ENCODE measurements at regions not wholly inside any gene's neighbourhood (a gene's known extent, or its start where the extent isn't known, plus 50 kb on each side); places are given as distances from the start of the nearest gene placed in this dataset.
"Not testable (repeated sequence)": the region's sequence is repeated elsewhere in the genome, so short reads cannot be mapped to it uniquely, and the experiment has no call there.

DNA sequence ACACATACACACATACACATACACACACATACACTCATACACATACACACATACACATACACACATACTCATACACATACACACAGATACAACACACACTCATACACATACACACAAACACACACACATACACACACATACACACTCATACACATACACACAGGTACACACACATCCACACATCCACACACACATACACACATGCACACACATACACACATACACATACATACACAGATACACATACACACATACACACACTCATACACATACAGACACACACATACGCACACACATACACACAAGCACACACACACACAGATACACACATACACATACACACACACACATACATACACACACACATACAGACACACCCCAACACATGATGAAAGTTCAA is 729.1 kb upstream of the SOX11 start:
- no peak for DNase-seq

- no peak for DNase-seq
Observed at GRCh38 chr2:4964001-4964540, 728.1 kb upstream of the SOX11 start.

DNA sequence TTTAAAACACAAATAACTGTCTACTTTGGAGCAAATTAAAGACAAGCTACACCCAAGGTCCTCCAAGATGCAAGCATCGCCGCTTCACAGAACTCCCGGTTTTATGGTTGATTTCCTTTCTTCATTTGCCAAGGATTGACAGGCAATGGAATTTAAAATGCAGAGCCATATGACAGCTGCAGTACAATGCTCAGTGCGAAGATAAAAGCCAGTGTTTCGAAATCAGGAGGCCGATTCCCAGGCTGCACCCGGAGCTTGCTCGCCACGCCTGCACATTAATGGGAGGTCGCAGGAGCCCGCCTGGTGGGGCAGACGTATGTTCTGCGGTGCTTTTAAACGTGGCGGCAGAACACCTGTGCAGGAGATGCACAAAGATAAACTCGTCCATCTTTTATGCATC is 727.6 kb upstream of the SOX11 start:
- no peak for DNase-seq

- DNase-seq = no peak
Observed at GRCh38 chr2:4965556-4966320, 726.4 kb upstream of the SOX11 start.

DNA sequence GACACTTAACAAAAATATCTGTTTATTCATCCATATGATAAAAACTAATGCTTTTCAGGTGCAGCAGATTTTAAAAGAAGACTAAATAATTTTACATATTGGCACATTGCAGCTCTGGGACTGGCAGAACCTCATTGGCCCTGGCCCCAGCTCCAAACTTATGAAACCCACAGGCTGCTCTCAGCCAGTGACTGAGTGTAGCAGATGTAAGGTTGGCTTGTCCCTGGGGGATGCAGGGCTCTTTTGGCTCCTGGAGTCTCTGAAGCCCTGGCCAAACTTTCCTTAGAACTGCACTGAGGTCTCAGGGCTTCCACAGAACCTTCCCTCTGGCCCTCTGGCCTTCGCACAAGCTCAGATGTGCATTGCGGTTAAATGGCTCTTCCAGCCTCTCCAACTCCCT is 725.0 kb upstream of the SOX11 start:
- DNase-seq = no peak

DNA sequence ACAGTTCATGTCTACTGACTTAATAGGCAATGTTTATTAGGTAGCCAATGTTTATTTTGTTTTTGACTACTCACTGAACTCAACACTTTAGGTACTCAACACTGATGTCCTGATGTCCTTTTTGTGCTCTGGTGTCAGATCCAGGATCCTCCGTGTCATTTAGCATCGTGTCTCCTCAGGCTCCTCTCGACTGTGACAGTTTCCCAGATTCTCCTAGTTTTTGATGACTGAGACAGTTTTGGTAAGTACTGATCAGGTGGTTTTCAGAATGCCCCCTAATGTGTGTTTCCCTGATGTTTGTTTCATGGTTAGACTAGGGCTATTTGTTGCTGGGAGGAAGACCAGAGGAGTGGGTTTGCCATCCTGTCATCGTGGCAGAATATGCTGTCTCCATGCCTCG is 719.7 kb upstream of the SOX11 start:
- no peak for DNase-seq

DNA sequence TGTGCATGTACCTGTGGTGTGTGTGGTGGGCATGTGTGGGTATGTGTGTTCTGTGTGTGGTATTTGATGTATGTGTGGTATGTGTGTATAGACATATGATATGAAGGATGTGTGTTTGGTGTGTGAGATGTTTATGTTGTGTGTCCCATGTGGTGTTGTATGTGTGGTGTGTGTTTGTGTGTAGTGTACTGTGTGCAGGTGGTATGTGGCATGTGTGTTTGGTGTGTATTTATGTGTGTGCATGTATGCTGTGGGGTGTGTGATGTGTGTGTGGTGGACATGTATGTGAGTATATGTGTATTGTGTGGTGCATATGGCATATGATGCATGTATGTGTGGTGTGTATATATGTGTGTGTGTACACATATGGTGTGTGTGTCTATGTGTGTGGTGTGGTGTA is 718.8 kb upstream of the SOX11 start:
- no peak for DNase-seq

DNA sequence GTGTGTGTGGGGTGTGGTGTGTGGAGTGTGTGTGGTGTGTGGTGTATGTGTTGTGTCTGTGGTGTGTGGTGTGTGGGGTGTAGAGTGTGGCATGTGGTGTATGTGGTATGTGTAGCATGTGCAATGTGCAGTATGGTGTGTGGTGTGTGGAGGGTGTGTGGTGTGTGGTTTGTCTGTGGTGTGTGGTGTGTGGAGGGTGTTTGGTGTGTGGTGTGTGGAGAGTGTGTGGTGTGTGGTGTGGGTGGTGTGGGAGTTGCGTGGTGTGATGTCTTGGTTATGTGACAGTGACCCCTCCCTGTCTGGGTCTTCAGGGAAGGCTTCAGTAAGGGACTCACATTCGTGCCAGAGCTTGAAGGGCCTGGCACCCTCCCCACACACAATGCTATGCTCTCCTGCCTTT is 718.2 kb upstream of the SOX11 start:
- no peak for DNase-seq

DNA sequence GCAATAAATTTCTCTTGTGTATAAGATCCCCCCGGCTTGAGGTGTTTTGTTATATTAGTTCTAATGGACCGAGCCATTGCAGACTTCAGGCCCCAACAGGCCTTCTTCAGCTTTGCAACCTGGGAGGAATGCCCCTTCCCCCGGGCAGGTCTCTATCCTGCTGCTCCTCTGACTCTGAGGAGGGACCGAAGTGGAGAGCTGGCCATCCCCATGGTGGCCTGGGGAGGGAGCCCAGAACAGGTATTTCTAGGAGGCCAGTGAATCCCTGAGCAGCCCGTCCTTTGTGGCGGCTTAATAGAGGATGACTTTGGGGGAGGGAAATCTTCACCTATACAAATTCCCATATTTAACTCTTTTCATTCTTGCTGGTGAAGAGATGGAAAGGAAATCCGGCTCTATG is 715.8 kb upstream of the SOX11 start:
- DNase-seq = no peak

GRCh38 chr2:4979111-4979510 is 713.1 kb upstream of the SOX11 start:
- no peak for DNase-seq

DNA sequence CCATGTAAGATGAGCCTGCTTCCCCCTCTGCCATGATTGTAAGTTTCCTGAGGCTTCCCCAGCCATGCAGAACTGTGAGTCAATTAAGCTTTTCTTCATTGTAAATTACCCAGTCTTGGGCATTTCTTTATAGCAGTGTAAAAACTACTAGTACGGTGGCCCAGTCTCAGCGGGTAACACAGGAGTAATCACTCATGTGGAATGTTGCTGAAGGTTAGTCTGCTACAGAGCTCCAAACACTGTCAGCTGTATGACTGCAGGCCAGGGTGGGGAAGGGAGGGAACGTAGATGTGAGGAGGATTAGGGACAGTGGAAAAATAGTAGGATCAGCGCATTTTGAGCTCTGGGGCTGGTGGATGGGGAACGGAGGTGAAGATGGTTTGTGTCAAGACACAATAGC is 711.2 kb upstream of the SOX11 start:
- no peak for DNase-seq

GRCh38 chr2:4981802-4982409 is 710.3 kb upstream of the SOX11 start:
- DNase-seq = no peak

GRCh38 chr2:4988444-4988843 is 703.7 kb upstream of the SOX11 start:
- not testable (repeated sequence) for DNase-seq

- DNase-seq = no peak
Observed at GRCh38 chr2:4992226-4992625, 700.0 kb upstream of the SOX11 start.

- DNase-seq = no peak
Observed at GRCh38 chr2:4995466-4995865, 696.7 kb upstream of the SOX11 start.

GRCh38 chr2:5007596-5007995 is 684.6 kb upstream of the SOX11 start:
- no peak for DNase-seq

GRCh38 chr2:5019324-5019723 is 672.9 kb upstream of the SOX11 start:
- DNase-seq = no peak

DNA sequence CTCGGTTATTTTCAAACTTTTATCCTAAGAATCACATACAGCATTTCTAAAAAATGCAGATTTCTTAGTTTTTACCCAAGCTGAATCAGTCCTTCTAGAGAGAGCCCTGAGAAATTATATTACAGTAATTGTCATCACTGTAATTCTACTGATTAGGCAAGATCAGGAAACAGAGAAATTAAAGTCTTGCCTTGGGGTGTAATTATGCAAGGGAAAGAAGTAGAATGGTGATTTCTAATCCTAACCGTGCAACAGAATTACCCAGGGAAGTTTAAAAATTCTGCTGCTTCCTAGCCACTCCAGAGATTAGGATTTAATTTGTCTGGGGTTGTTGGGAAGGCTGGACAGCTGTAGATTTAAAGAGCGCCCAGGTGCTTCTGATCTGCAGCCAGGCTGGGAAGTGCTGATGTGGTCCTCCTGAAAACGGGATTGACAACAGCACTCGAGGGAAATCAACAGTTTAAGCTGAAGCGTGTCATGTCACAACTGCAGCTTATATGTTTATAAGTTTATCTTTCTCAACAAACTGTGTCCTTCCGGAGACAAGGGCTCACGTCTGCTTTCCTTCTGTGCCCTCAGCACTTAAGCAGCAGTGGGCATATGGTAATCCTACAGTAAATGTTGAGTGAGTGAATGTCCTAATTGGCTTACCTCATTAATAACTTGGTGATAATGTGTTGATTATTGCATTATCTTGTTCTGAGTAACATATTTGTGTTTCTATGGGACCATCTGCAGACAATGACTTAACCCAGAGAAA is 671.9 kb upstream of the SOX11 start:
- no peak for DNase-seq

GRCh38 chr2:5021136-5021535 is 671.0 kb upstream of the SOX11 start:
- no peak for DNase-seq

GRCh38 chr2:5022061-5022460 is 670.1 kb upstream of the SOX11 start:
- no peak for DNase-seq

GRCh38 chr2:5022708-5023635 is 669.2 kb upstream of the SOX11 start:
- not testable (repeated sequence) for DNase-seq

- no peak for DNase-seq
Observed at GRCh38 chr2:5026571-5027234, 665.5 kb upstream of the SOX11 start.

All from activated effector memory CD4-positive, alpha-beta T cell treated with anti-CD3 and anti-CD28 coated beads, Interleukin-2, amount 50 U/mL, for 16 hours (primary cell).